Erythroblast (primary cell): ENCODE measurements at regions not wholly inside any gene's neighbourhood (a gene's known extent, or its start where the extent isn't known, plus 50 kb on each side); places are given as distances from the start of the nearest gene placed in this dataset.

Experiments
- DNase-seq, 2 experiments: peaks; one replicate each; lab custom pipeline; 2025; lab: John Stamatoyannopoulos, UW
- GATA1 ChIP-seq: IDR thresholded peaks from 2 replicates; pipeline ENCODE4 v1.6.1; 2011; ENCODE audit warnings: low read depth, mild to moderate bottlenecking, control low read depth, low read length, moderate library complexity
- POLR2A ChIP-seq: IDR thresholded peaks from 2 replicates; pipeline ENCODE4 v1.6.1; 2011; ENCODE audit warnings: mild to moderate bottlenecking, low read length

DNA sequence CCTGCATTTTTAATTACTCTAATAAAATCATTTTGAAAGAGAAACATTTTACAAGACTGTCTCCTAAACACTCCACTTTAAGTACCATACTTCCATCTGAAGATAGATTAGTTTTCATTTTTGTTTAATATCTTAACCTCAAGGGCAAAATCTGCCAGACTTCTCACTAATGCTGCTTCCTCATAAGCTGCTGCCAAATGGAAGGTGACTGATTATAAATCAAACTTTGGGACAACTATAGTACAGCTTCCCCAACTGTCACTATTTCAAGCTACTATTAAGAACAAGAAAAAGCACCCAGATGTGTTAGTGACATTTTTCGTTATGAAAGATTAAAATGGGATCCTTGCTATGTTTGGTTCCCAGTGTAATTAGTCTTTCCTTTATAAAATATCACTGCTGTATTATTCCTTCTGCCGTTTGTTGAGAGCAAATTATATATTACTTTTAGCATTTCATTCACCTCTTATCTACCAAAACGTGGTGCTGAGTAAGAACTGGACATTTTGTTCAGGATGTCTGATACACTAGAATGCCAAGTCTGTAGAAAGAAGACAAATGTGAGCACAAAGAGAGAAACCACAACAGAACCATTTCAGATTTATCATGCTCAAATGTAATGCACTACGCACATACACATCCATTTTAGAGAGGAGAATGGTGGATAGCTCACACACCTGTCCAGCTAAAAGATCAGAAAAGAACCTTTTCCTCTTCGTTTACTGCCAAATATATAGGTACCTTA lies 312.2 kb upstream of the C11orf87 start:
- DNase-seq = no peak
- TF ChIP-seq GATA1 (no peak), POLR2A (no peak)

- TF ChIP-seq POLR2A = no peak
- DNase-seq = no peak
Measured at GRCh38 chr11:109112261-109112660, 309.7 kb upstream of the C11orf87 start.

GRCh38 chr11:109112821-109113280 lies 309.1 kb upstream of the C11orf87 start:
- TF ChIP-seq POLR2A = no peak
- no peak for TF ChIP-seq GATA1
- no peak for DNase-seq

GRCh38 chr11:109120341-109120740 lies 301.6 kb upstream of the C11orf87 start:
- TF ChIP-seq GATA1 = no peak
- no peak for TF ChIP-seq POLR2A
- DNase-seq = no peak

GRCh38 chr11:109121173-109121932 lies 300.6 kb upstream of the C11orf87 start:
- DNase-seq = no peak
- no peak for TF ChIP-seq POLR2A

DNA sequence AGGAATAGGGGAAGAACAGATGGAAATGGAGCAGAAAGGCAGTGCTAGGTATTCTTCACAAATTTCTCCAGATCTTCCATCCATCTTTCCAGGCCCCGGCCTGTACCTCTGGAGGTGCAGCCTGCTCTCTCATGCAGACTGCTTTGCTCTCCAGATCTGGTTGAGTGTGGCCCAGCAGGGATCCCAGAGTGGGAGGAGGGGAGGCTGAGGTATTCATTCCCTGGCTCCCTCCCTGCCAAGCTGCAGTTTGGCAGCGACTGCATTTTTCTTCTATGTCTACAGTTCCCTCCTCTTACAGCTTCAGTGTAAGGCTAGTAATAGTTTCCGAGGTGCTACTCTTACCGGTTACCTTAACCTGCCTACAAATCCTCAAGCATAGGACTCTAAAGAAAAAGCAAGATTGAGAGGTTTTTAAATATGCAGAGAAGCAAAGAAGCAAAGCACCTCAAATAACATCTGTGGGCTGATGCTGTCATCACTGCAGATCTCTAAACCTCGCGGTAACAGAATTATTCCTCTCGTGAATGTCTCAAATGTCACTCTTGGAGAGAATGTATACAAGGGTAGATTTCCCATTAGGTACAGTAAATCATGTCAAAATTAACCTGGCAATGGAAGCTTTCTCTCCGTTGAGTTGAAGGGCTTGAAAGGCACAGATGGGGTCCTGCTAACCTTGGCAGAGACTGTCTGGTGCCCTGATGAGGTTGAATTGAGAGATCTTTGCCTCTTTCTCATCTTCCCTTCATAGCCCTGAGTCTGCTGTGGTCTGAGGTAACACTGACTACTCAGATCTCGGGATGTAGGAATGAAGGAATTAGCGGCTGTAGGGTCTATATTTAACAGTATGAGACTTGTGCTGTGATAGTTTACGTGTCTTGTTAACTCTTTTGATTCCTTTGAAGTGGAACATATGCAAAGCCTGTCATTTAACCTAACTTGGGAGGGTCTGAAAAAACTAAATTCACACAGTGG lies 297.9 kb upstream of the C11orf87 start:
- TF ChIP-seq POLR2A = no peak
- no peak for TF ChIP-seq GATA1
- no peak for DNase-seq

GRCh38 chr11:109130910-109131309 lies 291.1 kb upstream of the C11orf87 start:
- TF ChIP-seq POLR2A = no peak
- TF ChIP-seq GATA1 = no peak
- no peak for DNase-seq

DNA sequence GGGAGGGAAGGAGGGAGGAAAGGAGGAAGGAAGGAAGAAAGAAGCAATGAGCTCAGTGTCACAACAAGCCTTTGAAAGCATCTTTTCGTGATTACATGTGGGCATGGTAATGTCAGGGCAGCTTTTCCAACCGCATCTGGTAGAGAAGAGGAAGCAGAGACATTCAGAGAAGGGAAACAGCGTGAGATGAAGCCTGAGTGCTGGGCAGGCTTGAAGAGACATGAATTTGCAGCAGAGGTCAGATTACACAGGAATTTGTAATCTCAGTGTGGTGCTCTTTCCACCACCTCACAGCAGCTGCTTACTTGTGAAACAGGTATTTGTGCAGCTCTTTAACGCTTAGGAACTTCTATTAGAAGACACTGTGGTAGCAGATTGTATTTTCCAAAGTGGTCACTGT lies 289.5 kb upstream of the C11orf87 start:
- no peak for DNase-seq
- TF ChIP-seq POLR2A (no peak), GATA1 (no peak)

DNA sequence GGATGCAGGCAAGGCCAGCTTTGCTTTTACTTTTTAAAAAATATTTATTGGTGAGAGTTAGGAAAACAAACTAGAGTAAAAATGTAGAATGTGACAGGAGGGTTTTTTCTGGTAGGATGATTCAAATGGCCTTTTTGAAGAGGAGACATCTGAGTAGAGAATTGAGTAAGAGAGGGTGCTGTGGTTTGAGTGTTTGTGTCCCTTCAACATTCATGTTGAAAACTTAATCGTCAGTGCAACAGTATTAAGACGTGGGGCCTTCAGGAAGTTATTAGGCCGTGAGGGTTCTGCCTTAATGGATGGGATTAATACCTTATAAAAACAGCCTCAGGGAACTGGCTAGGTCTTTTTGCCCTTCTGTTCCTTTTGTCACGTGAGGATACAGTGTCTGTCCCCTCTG lies 288.8 kb upstream of the C11orf87 start:
- DNase-seq = no peak
- TF ChIP-seq GATA1 (no peak), POLR2A (no peak)

- TF ChIP-seq POLR2A (no peak), GATA1 (no peak)
- no peak for DNase-seq
Measured at GRCh38 chr11:109135627-109136026, 286.4 kb upstream of the C11orf87 start.

DNA sequence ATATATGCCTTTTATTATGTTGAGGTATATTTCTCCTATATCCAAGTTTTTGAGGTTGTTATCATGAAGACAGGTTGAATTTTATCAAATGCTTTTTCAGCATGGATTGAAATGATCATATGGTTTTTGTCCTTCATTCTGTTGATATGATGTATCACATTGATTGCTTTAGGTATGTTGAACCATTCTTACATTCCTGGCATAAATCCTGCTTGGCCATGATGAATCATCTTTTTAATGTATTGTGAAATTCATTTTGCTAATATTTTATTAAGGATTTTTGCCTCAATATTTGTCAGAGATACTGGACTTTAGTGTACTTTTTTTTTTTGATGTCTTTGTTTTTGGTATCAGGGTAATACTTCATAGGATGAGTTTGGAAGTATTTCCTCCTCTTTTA lies 283.8 kb upstream of the C11orf87 start:
- no peak for DNase-seq
- TF ChIP-seq POLR2A = no peak
- no peak for TF ChIP-seq GATA1

GRCh38 chr11:109140426-109140825 lies 281.6 kb upstream of the C11orf87 start:
- DNase-seq = no peak
- no peak for TF ChIP-seq POLR2A

- DNase-seq = no peak
- TF ChIP-seq GATA1 (no peak), POLR2A (no peak)
Measured at GRCh38 chr11:109140857-109141515, 281.0 kb upstream of the C11orf87 start.

DNA sequence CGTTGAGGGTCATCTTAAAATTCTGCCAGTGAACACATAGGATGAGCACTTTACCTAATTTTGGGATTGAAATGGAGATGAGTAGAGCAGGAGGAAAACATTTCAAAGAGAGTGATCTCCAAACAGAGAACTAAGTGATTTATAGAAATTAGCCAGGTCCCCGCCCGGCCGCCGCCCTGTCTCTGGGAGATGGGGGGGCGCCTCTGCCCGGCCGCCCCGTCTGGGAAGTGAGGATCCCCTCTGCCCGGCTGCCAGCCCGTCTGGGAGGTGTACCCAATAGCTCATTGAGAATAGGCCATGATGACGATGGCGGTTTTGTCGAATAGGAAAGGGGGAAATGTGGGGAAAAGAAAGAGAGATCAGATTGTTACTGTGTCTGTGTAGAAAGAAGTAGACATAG lies 276.7 kb upstream of the C11orf87 start:
- no peak for DNase-seq
- TF ChIP-seq GATA1 = no peak
- no peak for TF ChIP-seq POLR2A
